Fibroblast of lung (primary cell): ENCODE measurements at regions not wholly inside any gene's neighbourhood (a gene's known extent, or its start where the extent isn't known, plus 50 kb on each side); places are given as distances from the start of the nearest gene placed in this dataset.

Experiments
- CTCF ChIP-seq, 2 donors: IDR thresholded peaks in 1 of 2; conservative IDR thresholded peaks in 1 of 2; 1 replicate in 1 of 2; 2 replicates in 1 of 2; pipeline ENCODE4 v1.5.1; 2011 to 2012; ENCODE audit warnings: low read length in 2 of 2, control low read depth in 1 of 2, inconsistent platforms in 1 of 2, low read depth in 1 of 2, mild to moderate bottlenecking in 1 of 2
- EZH2 ChIP-seq: IDR thresholded peaks from 2 replicates; pipeline ENCODE4 v1.5.1; 2012; ENCODE audit warnings: low read length, control low read depth, mild to moderate bottlenecking; ENCODE audit errors: missing control alignments

- no peak for TF ChIP-seq CTCF (conservative IDR thresholded peaks at IDR 0.05 in 1 of 2, IDR thresholded peaks at IDR 0.05 in 1 of 2; ENCODE audit: low read depth in 1 of 2, low read length in 2 of 2)
- no peak for TF ChIP-seq EZH2
Measured at GRCh38 chr7:153476166-153476565, 576.0 kb upstream of the DPP6 start.
